ENCODE measurements at regions not wholly inside any gene's neighbourhood (a gene's known extent, or its start where the extent isn't known, plus 50 kb on each side); places are given as distances from the start of the nearest gene placed in this dataset.

DNA sequence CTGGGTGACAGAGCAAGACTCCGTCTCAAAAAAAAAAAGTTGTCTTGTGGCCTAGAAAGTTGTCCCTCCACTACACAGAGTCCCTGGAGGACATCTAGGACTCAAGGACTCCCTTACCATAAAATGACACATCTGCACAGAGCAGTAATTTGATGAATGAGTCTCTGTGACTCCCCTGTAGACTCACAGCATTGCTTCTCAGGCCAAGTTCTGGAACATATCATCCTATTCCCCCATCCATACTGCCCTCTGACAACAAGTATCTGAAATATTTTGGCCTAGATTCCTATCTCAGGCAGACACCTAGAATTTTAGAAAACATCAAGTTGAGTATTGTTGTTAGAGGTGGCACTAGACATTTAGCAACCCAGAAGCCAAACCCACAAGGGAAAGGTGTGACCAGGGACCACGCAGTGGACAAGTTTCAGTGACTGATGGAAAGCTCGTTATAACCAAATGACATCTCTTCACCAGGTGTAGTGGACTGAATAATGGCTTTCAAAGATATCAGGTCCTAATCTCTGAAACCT, 97.9 kb upstream of the ATP8B1 start:
- CTCF ChIA-PET (ENCODE audit: partially characterized antibody) = interaction anchor here (1.1 to 7.1 kb wide), 2 partner anchors 11 to 58 kb away, joined by 4 to 46 read pairs; no protein-coding TSS in a partner anchor

More for the DNA sequence above, 97.9 kb upstream of the ATP8B1 start:
- Histone ChIP-seq H3K4me1 (replicated peaks in 1 of 4; ENCODE audit: control insufficient read depth in 3 of 4, insufficient read depth in 4 of 4, low read length in 3 of 4) (no peaks in the 10 kb centered on the region), H3K18ac (ENCODE audit: extremely low read depth, low read length) (no peak overlapping the region), H3K79me2 (ENCODE audit: control insufficient read depth in 1 of 2, insufficient read depth in 2 of 2, low read length in 2 of 2) (no peaks in the 10 kb centered on the region), H3K4ac (replicated peaks; ENCODE audit: insufficient read length, low read depth, low read length) (no peak overlapping the region), H3K4me2 (ENCODE audit: insufficient read depth in 1 of 2, low read depth in 2 of 2, low read length in 2 of 2) (no peak overlapping the region), H2BK12ac (ENCODE audit: low read depth, low read length) (no peak overlapping the region), H4K20me1 (replicated peaks in 1 of 2; ENCODE audit: control insufficient read depth in 1 of 2, insufficient read depth in 2 of 2, low read length in 2 of 2) (no peaks in the 10 kb centered on the region), H4K91ac (replicated peaks; ENCODE audit: insufficient read length, low read length) (no peak overlapping the region), H3K27ac (ENCODE audit: low read depth, low read length) (no peak overlapping the region), H3K36me3 (ENCODE audit: control insufficient read depth in 2 of 4, insufficient read depth in 4 of 4, low read length in 3 of 4) (no peaks in the 10 kb centered on the region), H3K23me2 (ENCODE audit: low read depth, low read length) (no peaks in the 10 kb centered on the region), H3K14ac (ENCODE audit: insufficient read length) (no peak overlapping the region), H3K9ac (replicated peaks in 1 of 4; ENCODE audit: extremely low read depth in 1 of 4, low read depth in 3 of 4, low read length in 3 of 4) (no peak overlapping the region), H4K5ac (ENCODE audit: insufficient read length, low read depth, low read length) (no peak overlapping the region), H2BK120ac (replicated peaks; ENCODE audit: low read depth, low read length) (no peak overlapping the region), H4K8ac (ENCODE audit: extremely low read depth, insufficient read depth, low read length) (no peak overlapping the region), H2BK5ac (ENCODE audit: low read depth, low read length) (no peak overlapping the region), H3K79me1 (ENCODE audit: low read depth, low read length) (no peaks in the 10 kb centered on the region), H3K23ac (ENCODE audit: insufficient read length) (no peak overlapping the region), H2BK20ac (ENCODE audit: low read length) (no peak overlapping the region), H3K56ac (replicated peaks; ENCODE audit: insufficient read length, low read depth, low read length) (no peak overlapping the region), H3K27me3 (replicated peaks in 1 of 4; ENCODE audit: control insufficient read depth in 3 of 4, extremely low read depth in 1 of 4, insufficient read depth in 3 of 4, low read length in 3 of 4) (no peaks in the 10 kb centered on the region), H3K9me3 (ENCODE audit: insufficient read depth in 2 of 2, low read depth in 1 of 2, low read length in 1 of 2) (no peaks in the 10 kb centered on the region), H3K4me3 (ENCODE audit: extremely low read depth in 1 of 4, insufficient read depth in 2 of 4, low read depth in 3 of 4, low read length in 4 of 4) (no peak overlapping the region), H2AK5ac (ENCODE audit: low read depth, low read length) (no peak overlapping the region), H2BK15ac (ENCODE audit: low read length) (no peak overlapping the region), H2AFZ (ENCODE audit: low read length) (no peak overlapping the region)
- 89% methylated on average over 3 of the region's 3 CpGs; no CpG with 5 or more reads in 1 of the 2 experiments for WGBS, 2 experiments (ENCODE audit: extremely low coverage in 1 of 2, insufficient coverage in 1 of 2, insufficient read length in 1 of 2, insufficient replicate concordance in 2 of 2, low coverage in 1 of 2, low lambda C conversion rate in 2 of 2, missing lambda C conversion rate in 1 of 2)
- FAIRE-seq = no peak
- TF ChIP-seq EGR1 (IDR thresholded peaks at IDR 0.05; ENCODE audit: borderline replicate concordance, low read depth, low read length) (no peak), KDM4A (IDR thresholded peaks at IDR 0.05; ENCODE audit: low read depth, low read length, severe bottlenecking) (no peak)
- POLR2A ChIA-PET (ENCODE audit: partially characterized antibody) = no interaction called here
- DNase-seq (ENCODE audit: low read depth in 1 of 2, low spot score in 2 of 2) = no peak
